Chondrocyte (in vitro differentiated cells): ENCODE measurements at regions not wholly inside any gene's neighbourhood (a gene's known extent, or its start where the extent isn't known, plus 50 kb on each side); places are given as distances from the start of the nearest gene placed in this dataset.

ENCODE experiments used
- DNase-seq: peaks from one replicate; pipeline ENCODE4 v3.0.0; 2021; ENCODE audit warnings: mixed read lengths, low spot score
- H3K27ac Mint-ChIP-seq: one replicate; pipeline ENCODE4 v1.8.0; 2021; ENCODE audit warnings: mild to moderate bottlenecking, moderate library complexity, mixed read lengths; ENCODE audit not compliant: unreplicated experiment
- H3K27me3 Mint-ChIP-seq: 2 replicates; pipeline ENCODE4 v1.8.0; 2021; ENCODE audit warnings: low read depth, mixed read lengths
- H3K36me3 Mint-ChIP-seq: 2 replicates; pipeline ENCODE4 v1.8.0; 2021; ENCODE audit warnings: low read depth, mixed read lengths
- H3K4me1 Mint-ChIP-seq: 2 replicates; pipeline ENCODE4 v1.8.0; 2021; ENCODE audit warnings: low read depth, mild to moderate bottlenecking, mixed read lengths
- H3K4me3 Mint-ChIP-seq: one replicate; pipeline ENCODE4 v1.8.0; 2021; ENCODE audit warnings: mild to moderate bottlenecking, moderate library complexity, mixed read lengths; ENCODE audit not compliant: unreplicated experiment
- H3K9me3 Mint-ChIP-seq: 2 replicates; pipeline ENCODE4 v1.8.0; 2021; ENCODE audit warnings: low read depth, mixed read lengths
- TF ChIP-seq, protein P1 (sequence below): fragments of 200-600 bp; sonication (generic); IDR thresholded peaks from 2 replicates; pipeline ENCODE4 v1.5.0; 2021; ENCODE audit warnings: antibody characterized with exemption, mild to moderate bottlenecking, moderate library complexity

- no peaks in the 10 kb centered on the region for H3K36me3 Mint-ChIP-seq
- H3K27ac Mint-ChIP-seq: no peak overlapping the region
- no peak for DNase-seq
- TF ChIP-seq, protein P1, sequence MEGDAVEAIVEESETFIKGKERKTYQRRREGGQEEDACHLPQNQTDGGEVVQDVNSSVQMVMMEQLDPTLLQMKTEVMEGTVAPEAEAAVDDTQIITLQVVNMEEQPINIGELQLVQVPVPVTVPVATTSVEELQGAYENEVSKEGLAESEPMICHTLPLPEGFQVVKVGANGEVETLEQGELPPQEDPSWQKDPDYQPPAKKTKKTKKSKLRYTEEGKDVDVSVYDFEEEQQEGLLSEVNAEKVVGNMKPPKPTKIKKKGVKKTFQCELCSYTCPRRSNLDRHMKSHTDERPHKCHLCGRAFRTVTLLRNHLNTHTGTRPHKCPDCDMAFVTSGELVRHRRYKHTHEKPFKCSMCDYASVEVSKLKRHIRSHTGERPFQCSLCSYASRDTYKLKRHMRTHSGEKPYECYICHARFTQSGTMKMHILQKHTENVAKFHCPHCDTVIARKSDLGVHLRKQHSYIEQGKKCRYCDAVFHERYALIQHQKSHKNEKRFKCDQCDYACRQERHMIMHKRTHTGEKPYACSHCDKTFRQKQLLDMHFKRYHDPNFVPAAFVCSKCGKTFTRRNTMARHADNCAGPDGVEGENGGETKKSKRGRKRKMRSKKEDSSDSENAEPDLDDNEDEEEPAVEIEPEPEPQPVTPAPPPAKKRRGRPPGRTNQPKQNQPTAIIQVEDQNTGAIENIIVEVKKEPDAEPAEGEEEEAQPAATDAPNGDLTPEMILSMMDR: no peak
- H3K9me3 Mint-ChIP-seq: no peaks in the 10 kb centered on the region
- H3K4me3 Mint-ChIP-seq: no peak overlapping the region
- peaks cover 40% of the 10 kb centered on the region for H3K27me3 Mint-ChIP-seq
- no peaks in the 10 kb centered on the region for H3K4me1 Mint-ChIP-seq
These were observed 193.8 kb upstream of the LHX5 start for GRCh38 chr12:113665457-113665856.

- TF ChIP-seq, protein P1: no peak
- H3K4me3 Mint-ChIP-seq: no peak overlapping the region
- DNase-seq: no peak
- H3K9me3 Mint-ChIP-seq: no peaks in the 10 kb centered on the region
- no peaks in the 10 kb centered on the region for H3K36me3 Mint-ChIP-seq
- no peaks in the 10 kb centered on the region for H3K4me1 Mint-ChIP-seq
- no peak overlapping the region for H3K27ac Mint-ChIP-seq
- peaks cover 32% of the 10 kb centered on the region for H3K27me3 Mint-ChIP-seq
These were observed 192.6 kb upstream of the LHX5 start for GRCh38 chr12:113664224-113664681.

- DNase-seq: no peak
- peaks cover 3% of the 10 kb centered on the region for H3K9me3 Mint-ChIP-seq
- no peaks in the 10 kb centered on the region for H3K36me3 Mint-ChIP-seq
- no peak overlapping the region for H3K4me3 Mint-ChIP-seq
- peaks cover 31% of the 10 kb centered on the region for H3K27me3 Mint-ChIP-seq
- no peaks in the 10 kb centered on the region for H3K4me1 Mint-ChIP-seq
- H3K27ac Mint-ChIP-seq: no peak overlapping the region
- TF ChIP-seq, protein P1: no peak
These were observed 191.7 kb upstream of the LHX5 start for GRCh38 chr12:113663396-113663795.

DNA sequence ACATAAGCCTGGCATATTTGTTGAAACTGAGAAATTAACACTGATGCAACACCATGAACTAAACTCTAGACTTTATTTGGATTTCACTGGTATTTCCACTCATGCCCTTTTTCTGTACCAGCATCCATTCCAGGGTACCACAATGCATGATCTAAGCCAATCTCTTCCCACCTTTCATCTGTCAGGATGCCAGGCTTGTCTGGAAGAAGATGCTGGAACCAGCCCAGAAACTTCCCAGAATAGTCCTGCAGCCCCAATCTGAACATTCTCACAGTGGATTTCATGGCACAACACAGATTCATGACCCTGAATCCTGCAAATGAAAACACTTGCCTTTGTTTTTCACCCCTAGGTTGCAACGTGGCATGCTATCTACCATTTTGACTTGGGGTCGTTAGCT, 189.3 kb upstream of the LHX5 start:
- peaks cover 13% of the 10 kb centered on the region for H3K9me3 Mint-ChIP-seq
- no peak overlapping the region for H3K27ac Mint-ChIP-seq
- H3K36me3 Mint-ChIP-seq: peaks cover 1% of the 10 kb centered on the region
- peaks cover 16% of the 10 kb centered on the region for H3K27me3 Mint-ChIP-seq
- no peak for DNase-seq
- H3K4me3 Mint-ChIP-seq: no peak overlapping the region
- TF ChIP-seq, protein P1: no peak
- no peaks in the 10 kb centered on the region for H3K4me1 Mint-ChIP-seq

DNA sequence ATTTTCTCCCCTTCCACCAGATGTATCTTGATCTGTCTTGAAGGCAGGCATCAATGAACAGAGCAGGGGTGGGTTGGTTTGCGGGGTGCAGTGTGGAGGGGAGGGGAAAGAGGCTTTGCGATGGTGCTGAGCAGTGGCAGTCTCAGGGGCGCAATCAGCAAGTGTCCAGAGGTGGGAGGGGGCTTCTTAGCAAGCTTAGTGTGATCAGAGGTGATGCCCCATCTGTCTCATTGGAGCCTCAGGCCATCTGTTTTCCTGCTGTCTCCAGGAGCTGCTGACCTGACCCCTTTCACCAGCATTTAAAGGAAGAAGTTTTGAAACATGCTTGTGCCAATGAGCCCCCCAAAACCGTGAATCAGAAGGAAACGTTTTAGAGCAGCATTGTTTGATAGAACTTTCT, 187.7 kb upstream of the LHX5 start:
- no peak for DNase-seq
- Mint-ChIP-seq H3K27ac (no peak overlapping the region), H3K36me3 (peaks cover 1% of the 10 kb centered on the region), H3K4me3 (no peak overlapping the region), H3K4me1 (no peaks in the 10 kb centered on the region), H3K9me3 (peaks cover 18% of the 10 kb centered on the region), H3K27me3 (peaks cover 18% of the 10 kb centered on the region)
- TF ChIP-seq, protein P1: no peak
